NCI-H82 (cell line): ENCODE measurements at regions not wholly inside any gene's neighbourhood (a gene's known extent, or its start where the extent isn't known, plus 50 kb on each side); places are given as distances from the start of the nearest gene placed in this dataset.
"Not testable (repeated sequence)": the region's sequence is repeated elsewhere in the genome, so short reads cannot be mapped to it uniquely, and the experiment has no call there.

Experiments
- DNase-seq: peaks from one replicate; lab custom pipeline; 2025; lab: John Stamatoyannopoulos, UW

GRCh38 chr3:69484507-69485393 lies 98.9 kb upstream of the FRMD4B start:
- no peak for DNase-seq

DNA sequence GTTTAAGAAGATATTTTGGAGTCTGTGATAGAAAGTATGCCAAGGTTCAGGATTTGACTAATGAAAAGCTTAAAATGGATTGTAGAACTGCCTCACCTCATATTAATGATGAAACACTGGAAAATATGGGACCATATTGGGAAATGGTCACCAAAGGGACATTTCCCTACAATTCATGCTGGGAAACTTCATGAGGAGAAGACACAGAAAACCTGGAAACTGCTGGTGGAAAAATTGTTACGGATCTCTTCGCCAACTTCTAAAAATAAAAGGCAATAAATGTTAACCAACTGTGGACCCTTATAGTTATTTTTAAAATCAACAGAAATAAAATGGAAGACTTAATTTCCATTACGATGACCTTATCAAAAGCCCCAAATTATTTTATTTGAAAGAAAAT lies 97.6 kb upstream of the FRMD4B start:
- DNase-seq, result no peak

DNA sequence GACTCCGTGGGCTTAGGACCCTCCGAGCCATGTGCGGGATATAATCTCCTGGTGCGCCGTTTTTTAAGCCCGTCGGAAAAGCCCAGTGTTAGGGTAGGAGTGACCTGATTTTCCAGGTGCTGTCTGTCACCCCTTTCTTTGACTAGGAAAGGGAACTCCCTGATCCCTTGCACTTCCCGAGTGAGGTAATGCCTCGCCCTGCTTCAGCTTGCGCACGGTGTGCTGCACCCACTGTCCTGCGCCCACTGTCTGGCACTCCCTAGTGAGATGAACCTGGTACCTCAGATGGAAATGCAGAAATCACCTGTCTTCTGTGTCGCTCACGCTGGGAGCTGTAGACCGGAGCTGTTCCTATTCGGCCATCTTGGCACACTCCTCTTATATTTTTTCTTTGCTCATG lies 95.1 kb upstream of the FRMD4B start:
- DNase-seq, result not testable (repeated sequence)

GRCh38 chr3:69474186-69474585 lies 88.3 kb upstream of the FRMD4B start:
- DNase-seq, result no peak

GRCh38 chr3:69472093-69472492 lies 86.2 kb upstream of the FRMD4B start:
- no peak for DNase-seq

GRCh38 chr3:69463531-69463930 lies 77.6 kb upstream of the FRMD4B start:
- DNase-seq, result no peak

DNA sequence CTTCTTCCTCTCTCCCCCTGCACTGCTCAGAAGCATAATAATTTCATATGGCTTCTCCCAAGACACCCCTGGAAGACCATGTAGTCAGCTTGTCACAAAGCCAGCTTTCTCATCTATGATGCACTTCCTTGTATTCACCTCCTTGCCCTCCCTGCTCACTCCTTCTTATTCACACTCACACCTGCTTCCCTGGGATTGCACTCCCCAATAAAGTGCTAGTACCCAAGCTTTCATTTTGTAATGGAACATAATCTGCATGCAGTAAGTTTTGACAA lies 76.9 kb upstream of the FRMD4B start:
- no peak for DNase-seq

DNA sequence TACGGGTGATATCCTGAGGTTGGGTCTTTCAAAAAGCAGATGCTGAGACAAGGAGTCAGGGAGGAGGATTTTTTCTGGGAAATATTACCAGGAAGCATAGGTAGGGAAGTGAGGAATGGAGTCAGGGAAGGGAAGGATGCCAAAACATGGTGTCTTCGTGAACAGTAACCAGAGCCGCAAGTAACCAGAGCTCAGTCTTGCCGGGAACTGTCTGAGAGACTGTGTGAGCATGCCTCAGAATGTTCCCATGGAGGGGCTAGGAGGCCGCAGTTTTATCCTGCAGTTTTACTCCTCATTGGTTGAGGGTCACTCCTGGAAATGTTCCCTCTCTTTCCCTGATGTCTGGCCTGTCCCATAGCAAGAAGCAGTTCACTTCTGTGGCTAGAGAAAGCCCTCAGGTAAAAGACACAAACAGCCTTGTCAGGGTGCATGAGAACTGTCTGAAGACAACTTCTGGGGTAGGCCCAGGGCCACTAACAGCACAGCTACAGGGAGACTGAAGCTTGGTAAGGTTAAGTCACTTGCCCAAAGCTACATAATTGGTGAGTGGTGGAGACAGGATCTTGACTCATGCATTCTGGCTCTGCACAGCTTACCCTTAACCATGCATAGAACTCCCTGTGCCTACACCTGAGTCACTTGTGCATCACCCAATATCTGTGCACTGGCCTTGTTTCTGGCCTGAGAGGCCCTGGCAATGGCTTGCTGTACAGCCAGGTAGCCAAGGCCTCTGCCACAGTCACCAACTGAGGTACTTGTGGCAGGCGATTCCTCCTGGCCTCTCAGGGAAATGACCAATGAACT lies 76.3 kb upstream of the FRMD4B start:
- no peak for DNase-seq

DNA sequence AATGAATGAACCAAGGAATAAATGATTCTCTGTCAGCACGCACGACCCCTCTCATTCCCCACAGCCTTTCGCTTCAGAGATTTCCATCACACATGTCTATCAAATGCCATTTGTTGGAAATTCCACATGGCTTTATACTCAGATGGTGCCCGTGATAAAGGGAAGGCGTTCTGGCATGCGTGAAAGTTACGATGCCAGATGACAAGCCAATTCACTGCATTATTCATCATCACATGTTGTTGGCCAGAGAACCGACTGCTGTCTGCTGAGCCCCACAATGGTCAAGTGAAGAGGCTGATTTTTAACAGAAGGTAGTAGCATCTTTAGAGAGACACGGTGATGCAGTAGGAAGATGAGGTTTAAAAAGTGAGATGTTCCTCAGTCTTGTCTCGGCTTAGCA lies 74.1 kb upstream of the FRMD4B start:
- DNase-seq, result no peak

DNA sequence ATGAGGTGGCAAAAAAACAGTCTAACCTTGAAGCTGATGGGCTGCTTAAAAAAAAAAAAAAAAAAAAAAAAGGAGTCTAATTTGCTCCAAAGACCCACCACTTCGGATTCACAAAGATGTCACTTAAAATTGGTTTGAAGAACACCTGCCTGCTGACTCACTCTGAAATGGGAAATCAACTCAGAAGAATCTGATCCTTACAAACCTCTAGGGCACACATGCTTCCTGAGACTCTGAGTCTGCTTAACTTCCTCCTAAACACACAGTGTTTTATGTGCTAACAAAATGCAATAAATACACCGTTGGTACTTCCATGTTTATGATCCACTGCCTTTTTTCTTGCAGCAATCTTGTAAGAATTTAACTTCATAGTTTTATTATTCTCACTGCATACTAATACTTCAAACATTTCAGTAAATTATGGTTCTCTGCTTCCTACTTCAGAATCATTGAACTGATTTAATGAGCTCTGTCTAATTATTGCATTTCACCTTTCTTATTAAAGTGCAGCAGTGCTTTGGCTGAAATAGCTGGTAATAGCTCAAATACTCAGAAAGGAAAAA lies 73.0 kb upstream of the FRMD4B start:
- DNase-seq, result no peak

GRCh38 chr3:69456631-69457030 lies 70.7 kb upstream of the FRMD4B start:
- no peak for DNase-seq

GRCh38 chr3:69454204-69454787 lies 68.4 kb upstream of the FRMD4B start:
- no peak for DNase-seq

GRCh38 chr3:69452295-69452694 lies 66.4 kb upstream of the FRMD4B start:
- DNase-seq, result no peak

DNA sequence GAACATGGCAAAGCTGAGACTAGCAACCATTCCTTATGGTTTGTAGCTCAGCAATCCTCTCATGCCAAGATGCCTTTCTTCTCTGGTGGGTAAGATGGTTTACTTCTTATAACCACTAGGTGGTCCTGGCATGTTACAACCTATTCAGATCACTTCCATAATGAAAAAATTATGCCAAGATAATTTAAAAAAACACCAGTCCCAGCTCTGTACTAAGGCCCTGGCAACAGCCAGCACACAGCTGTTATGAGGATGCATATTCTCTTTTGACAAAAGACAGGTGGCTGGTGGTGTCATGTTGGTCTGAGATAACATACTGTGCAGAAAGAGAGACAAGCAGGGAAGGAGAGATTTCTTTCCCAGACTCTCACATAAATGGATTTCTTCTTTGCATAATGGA lies 65.7 kb upstream of the FRMD4B start:
- DNase-seq, result peak; percentile 2

DNA sequence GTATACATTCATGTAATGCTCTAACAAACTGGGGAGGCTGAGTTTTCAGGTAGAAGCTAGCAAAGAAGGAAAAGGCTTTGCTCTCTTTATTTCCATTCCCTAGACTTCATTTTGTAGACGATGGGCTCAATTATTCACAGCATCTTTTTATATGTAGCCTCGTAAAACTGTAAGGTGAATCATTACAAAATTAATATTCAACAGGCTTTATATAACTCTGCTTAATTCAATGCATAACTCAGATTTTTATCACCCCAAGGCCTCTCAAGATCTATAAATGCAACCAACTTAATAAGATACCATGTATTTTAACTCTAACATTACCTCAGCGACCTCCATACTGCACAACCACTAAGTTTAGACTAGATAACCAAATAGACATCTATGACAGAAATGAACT lies 63.0 kb upstream of the FRMD4B start:
- no peak for DNase-seq

- DNase-seq, result no peak
Measured at GRCh38 chr3:69446402-69447072, 60.6 kb upstream of the FRMD4B start.

- no peak for DNase-seq
Measured at GRCh38 chr3:69445498-69445897, 59.6 kb upstream of the FRMD4B start.

- no peak for DNase-seq
Measured at GRCh38 chr3:69445024-69445423, 59.1 kb upstream of the FRMD4B start.

DNA sequence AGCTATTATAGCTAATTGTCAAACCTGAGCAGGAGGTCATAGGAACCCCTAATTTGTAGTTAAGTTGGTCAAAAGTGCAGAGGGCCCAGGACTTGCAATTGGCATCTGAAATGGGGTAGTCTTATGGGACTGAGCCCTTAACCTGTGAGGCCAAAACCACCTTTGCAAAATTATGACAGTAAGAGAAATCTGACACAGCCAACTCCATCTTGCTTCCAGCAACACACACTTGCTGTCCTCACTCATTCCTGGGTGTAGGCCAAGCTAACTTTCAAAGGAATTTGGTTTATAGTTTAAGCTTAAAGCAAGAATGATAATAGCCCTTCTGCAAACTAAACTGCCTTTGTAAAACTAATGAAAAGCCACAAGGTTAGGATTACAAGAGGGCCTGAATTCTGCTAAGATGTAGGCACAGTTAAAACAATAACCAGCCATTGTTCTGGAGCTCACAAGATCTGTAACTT lies 57.6 kb upstream of the FRMD4B start:
- DNase-seq, result no peak

DNA sequence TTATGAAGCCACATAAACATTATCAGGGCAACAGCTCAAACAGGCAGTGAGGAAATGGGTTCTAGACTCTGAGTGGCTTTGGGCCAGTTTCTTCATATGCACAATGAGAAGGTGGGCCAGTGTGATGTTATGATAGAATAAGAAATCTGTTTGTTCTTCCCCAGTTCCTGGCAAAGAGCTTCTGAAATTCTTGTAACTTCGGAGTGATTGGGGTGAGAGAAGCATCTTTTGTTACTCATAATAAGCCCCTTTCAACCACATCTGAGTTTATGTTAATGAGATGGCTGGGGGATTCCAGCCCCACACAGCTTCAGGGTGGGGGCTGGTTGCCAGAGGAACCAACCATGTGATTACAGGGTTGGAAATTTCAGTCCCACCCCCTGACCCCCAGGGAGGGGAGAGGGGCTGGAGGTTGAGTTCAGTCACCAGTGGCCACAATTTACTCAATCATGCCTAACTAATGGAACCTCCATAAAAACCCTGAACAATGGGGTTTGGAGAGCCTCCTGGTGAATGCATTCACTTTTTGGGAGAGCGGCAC lies 57.0 kb upstream of the FRMD4B start:
- no peak for DNase-seq

DNA sequence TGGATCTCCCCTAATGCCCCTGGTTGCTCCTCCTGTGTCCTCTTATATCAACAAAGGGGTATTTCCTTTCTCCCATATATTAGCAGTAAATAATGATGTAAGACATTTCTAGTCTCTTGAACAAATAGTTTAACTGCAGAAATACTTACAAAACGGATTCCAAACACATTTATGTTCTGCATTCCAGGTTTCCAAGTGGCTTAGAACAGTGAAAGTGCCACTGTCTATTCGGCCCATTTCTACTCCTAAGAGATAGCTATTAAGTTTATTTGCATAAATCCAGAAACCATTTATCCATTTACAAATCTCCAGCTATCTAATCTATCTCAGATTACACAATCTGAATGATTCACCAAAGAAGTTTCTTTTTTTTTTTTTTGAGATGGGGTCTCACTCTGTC lies 55.8 kb upstream of the FRMD4B start:
- no peak for DNase-seq

DNA sequence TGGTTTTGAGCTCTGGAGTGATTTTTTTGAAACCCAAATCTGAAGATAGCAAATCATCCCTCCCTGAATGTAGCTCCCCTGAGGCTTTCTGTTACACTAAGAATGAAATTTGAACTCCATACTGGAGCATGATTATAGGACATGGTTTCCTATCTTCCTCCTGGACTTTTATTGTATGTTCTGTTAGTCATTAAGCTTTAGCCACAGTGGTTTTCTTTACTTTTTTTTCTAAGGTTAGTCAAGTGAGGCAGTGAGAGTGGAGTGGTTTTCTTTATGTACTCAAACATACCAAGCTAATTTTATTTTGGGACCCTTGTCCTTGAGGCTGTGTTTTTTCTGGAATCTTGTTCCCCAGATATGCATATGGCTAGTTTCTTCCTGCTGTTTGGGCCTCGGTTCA lies 55.2 kb upstream of the FRMD4B start:
- no peak for DNase-seq
